Effector CD4-positive, alpha-beta T cell (primary cell): ENCODE measurements at regions not wholly inside any gene's neighbourhood (a gene's known extent, or its start where the extent isn't known, plus 50 kb on each side); places are given as distances from the start of the nearest gene placed in this dataset.
"Not testable (repeated sequence)": the region's sequence is repeated elsewhere in the genome, so short reads cannot be mapped to it uniquely, and the experiment has no call there.

Experiments
- DNase-seq: peaks from one replicate; pipeline ENCODE4 v3.0.0-alpha.2; 2020

- DNase-seq = not testable (repeated sequence)
Observed at GRCh38 chr1:120277428-120278258, 101.3 kb upstream of the SEC22B start.

DNA sequence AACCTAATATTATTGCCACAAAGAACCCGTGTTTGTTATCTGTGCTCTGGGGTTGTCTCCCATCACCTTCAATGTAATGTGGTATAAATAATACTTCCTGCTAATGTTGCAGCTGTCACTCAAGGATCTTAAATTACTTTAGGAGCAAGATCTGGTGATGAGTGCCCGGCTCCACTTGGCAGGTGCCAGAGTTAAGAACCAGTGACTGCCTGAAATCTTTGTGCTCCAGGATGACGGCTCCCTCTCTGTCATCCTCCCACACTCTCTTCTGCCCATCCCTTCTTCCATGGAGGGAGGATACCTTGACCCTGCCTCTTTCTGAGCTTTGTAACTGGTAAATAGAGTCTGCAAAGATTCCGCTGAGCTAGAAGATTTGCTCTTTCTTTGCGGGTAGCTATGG lies 100.4 kb upstream of the SEC22B start:
- DNase-seq = not testable (repeated sequence)

GRCh38 chr1:120274438-120274837 lies 98.1 kb upstream of the SEC22B start:
- not testable (repeated sequence) for DNase-seq

DNA sequence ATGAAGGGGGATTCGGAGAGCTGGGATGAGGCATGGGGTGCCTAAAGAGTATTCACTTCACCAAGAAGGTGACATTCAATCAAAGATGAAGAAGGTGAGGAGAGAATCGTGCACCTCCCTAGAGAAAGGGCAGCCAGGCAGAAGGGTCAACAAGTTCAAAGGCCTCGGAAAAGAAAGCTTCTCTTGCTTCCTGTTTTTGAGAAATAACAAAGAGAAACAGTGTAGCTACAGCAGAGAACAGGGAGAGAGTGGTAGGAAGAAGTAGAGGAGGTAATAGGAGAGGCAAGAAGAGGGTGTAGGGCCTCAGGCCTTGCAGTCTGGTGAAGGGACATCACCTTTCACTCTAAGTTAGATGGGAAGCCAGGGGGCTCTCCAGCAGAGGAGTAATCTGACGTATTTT lies 97.0 kb upstream of the SEC22B start:
- not testable (repeated sequence) for DNase-seq

- DNase-seq = not testable (repeated sequence)
Observed at GRCh38 chr1:120272242-120272641, 95.9 kb upstream of the SEC22B start.

- not testable (repeated sequence) for DNase-seq
Observed at GRCh38 chr1:120271561-120272221, 95.4 kb upstream of the SEC22B start.

GRCh38 chr1:120267894-120268551 lies 91.7 kb upstream of the SEC22B start:
- DNase-seq = not testable (repeated sequence)

GRCh38 chr1:120264564-120264963 lies 88.2 kb upstream of the SEC22B start:
- not testable (repeated sequence) for DNase-seq

- DNase-seq = not testable (repeated sequence)
Observed at GRCh38 chr1:120262791-120263751, 86.8 kb upstream of the SEC22B start.

- not testable (repeated sequence) for DNase-seq
Observed at GRCh38 chr1:120257778-120258105, 81.4 kb upstream of the SEC22B start.

DNA sequence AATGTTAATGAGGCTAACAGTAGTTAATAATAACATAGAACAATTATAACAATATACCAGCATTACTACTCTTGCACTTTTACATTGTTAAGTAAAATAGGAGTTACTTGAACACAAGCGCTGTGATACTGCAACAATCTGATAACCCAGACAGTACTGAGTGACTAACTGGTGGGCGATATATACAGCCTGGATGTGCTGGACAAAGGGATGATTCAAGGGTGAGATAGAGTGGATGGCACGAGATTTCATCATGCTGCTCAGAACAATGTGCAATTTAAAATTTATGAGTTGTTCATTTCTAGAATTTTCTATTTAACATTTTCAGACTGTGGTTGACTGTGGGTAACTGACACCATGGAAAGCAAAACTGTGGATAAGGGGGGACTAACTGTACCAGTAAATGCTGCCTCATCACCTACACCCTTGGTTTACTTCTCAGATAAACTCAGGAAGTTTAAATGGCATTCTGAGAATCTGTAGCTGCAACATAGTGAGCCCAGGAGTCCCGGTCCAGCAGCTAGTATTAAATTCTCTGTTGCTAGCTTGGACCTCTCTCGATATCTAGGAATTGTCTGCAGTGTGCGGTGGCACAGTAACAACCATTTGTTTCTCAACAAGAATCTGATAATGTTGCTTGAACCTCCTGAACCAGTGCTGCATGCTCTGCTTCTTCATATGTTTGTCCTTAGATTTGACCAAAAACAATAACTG lies 80.9 kb upstream of the SEC22B start:
- not testable (repeated sequence) for DNase-seq

DNA sequence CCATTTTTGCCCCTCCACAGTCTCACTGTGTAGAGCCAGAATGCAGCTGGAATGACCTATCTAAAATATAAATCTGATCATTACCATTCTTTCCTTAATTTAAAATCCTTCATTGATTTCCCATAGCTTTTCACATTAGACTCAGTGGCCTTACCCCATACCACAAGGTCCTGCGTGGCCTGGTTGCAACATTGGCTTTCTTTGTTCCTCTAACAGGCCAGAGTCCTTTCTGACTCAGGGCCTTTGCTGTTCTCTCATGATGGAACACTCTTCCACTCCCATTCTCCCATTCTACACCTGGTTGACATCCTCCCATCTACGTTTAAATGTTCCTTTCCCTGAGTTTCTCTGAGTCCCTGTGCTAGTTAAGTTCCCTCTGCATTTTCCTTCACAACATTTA lies 74.4 kb upstream of the SEC22B start:
- DNase-seq = not testable (repeated sequence)

- DNase-seq = not testable (repeated sequence)
Observed at GRCh38 chr1:120248726-120249427, 72.6 kb upstream of the SEC22B start.

- DNase-seq = not testable (repeated sequence)
Observed at GRCh38 chr1:120248203-120248602, 71.9 kb upstream of the SEC22B start.

DNA sequence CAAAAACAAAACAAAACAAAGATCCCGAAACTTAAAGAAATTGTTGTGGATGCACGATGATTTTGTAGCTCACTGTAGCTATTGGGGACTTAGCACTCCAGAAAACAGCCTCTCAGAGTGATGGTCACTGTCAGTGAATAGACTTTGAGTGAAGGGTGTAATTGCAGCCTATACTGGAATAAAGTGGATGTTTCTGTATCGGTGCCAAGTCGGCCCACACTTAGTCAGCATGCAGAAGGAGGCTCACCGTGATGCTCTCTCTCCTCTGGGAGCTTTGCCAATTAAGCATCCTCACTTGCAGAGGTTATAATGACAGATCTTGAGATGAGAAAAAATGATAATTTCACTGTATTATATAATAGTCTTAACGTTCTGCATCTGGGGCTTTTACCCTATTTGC lies 67.5 kb upstream of the SEC22B start:
- not testable (repeated sequence) for DNase-seq

- DNase-seq = not testable (repeated sequence)
Observed at GRCh38 chr1:120242582-120242981, 66.3 kb upstream of the SEC22B start.

DNA sequence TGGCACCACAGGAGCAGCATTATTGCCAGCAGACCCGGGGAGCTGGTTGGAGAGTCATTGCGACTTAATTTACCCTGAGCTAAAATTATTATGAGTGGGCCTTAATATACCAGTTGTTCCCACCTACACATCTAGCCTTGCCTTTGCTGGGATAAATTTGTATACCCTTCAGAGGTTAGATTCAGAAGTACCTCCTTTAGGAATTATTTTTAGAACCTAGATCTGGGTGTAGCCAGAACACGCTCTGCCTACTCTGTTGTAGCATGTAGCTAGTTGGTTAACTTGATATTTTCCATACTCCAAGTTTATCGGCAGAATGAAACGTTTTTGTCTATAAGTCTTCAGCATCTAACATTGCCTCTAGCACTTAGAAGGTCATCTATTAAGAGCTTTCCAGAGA lies 65.5 kb upstream of the SEC22B start:
- DNase-seq = not testable (repeated sequence)

DNA sequence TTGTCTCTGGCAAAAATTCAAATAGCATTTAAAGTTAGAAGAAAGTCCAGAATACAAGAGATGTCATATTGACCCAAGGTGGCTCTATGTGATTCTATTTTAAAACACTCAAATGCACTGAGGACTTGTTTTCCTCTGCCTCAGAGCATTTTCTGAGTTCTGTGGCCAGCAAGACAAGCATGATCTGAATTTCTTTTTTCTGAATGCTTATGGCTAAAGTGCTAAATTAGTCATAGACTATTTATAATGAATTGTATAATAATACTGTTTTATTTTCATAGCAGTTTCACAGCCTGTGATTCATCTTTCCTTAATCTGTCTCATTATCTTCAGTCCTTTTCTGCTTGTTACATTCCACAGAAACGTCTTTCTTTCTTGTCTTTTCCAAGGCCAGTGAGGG lies 63.9 kb upstream of the SEC22B start:
- DNase-seq = not testable (repeated sequence)

DNA sequence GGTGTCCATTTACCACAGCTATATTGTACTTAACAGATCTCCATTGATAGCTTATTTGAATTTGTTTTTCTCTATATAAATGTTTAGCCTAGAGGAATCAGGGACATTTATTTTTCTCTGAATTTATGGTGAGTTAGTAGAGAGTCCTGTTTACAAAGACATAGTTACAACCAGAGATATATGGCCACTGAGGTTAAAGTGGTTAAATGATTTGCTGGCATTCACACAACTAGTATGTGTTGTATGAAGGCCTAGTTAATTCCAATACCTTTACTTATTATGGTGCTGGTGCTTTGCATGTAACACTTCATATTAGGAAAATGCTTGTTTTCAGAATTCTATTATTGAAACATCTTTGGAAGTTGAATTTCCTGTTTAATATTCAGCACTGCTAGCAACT lies 63.0 kb upstream of the SEC22B start:
- DNase-seq = not testable (repeated sequence)

- DNase-seq = not testable (repeated sequence)
Observed at GRCh38 chr1:120238867-120239266, 62.5 kb upstream of the SEC22B start.

DNA sequence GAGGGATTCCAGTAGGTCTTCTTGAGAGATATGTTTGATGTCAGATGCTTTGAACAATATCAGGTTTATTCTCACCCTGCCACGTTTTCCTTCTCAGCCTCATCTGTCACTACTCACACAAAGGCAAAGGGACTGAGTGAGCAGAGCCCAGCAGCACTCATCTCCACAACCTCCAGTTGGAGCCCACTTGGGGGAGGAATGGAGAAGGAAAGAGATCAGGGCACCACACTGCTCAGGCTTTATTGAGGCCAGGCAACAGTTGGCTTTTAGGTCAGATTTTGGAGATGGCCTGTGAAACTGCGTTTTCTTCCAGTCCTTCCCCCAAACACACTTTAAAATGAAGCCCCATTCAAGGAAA lies 57.3 kb upstream of the SEC22B start:
- not testable (repeated sequence) for DNase-seq
